WTC11 (cell line): ENCODE measurements at regions not wholly inside any gene's neighbourhood (a gene's known extent, or its start where the extent isn't known, plus 50 kb on each side); places are given as distances from the start of the nearest gene placed in this dataset.

ENCODE experiments used
- ATAC-seq: fragments of 200-7000 bp; cut with Tn5 transposase; 2 replicates; pipeline ENCODE4 v1.10.0; 2021; ENCODE audit warnings: mild to moderate bottlenecking, moderate library complexity
- CTCF ChIA-PET: fragments of 300-600 bp; sonication (Branson Sonifier 250); formaldehyde crosslinking; loops from one replicate; lab custom pipeline; 2021; ENCODE audit warnings: antibody characterized with exemption; lab: Charles Lee
- POLR2A ChIA-PET: fragments of 350-600 bp; sonication (Branson Sonifier 250); formaldehyde crosslinking; loops from one replicate; lab custom pipeline; 2021; ENCODE audit warnings: antibody characterized with exemption; lab: Charles Lee
- DNase-seq: peaks from one replicate; pipeline ENCODE4 v3.0.0; 2021; ENCODE audit warnings: low spot score
- H3K27ac Mint-ChIP-seq: 2 replicates; pipeline ENCODE4 v1.8.0; 2021; ENCODE audit warnings: mixed read lengths
- H3K27me3 Mint-ChIP-seq: 2 replicates; pipeline ENCODE4 v1.8.0; 2021; ENCODE audit warnings: low read depth, mild to moderate bottlenecking, moderate library complexity, mixed read lengths
- H3K36me3 Mint-ChIP-seq: 2 replicates; pipeline ENCODE4 v1.8.0; 2021; ENCODE audit warnings: mixed read lengths
- H3K4me1 Mint-ChIP-seq: 2 replicates; pipeline ENCODE4 v1.8.0; 2022; ENCODE audit warnings: mixed read lengths
- H3K4me3 Mint-ChIP-seq: 2 replicates; pipeline ENCODE4 v1.8.0; 2021; ENCODE audit warnings: mild to moderate bottlenecking, moderate library complexity, mixed read lengths
- H3K9me3 Mint-ChIP-seq: 2 replicates; pipeline ENCODE4 v1.8.0; 2021; ENCODE audit warnings: mixed read lengths
- CBFB ChIP-seq: sonication (generic); formaldehyde crosslinking; IDR thresholded peaks from 2 replicates; pipeline ENCODE4 v1.8.1; 2022; ENCODE audit warnings: mild to moderate bottlenecking, low read depth, missing genetic modification reagents
- FOXJ3 ChIP-seq: sonication (generic); formaldehyde crosslinking; IDR thresholded peaks from 2 replicates; pipeline ENCODE4 v1.9.0; 2021; ENCODE audit warnings: missing genetic modification reagents, mild to moderate bottlenecking, borderline replicate concordance
- FOXK1 ChIP-seq: sonication (generic); formaldehyde crosslinking; IDR thresholded peaks from 2 replicates; pipeline ENCODE4 v1.8.0; 2022; ENCODE audit warnings: mild to moderate bottlenecking, moderate library complexity, missing genetic modification reagents
- FOXP1 ChIP-seq: sonication (generic); formaldehyde crosslinking; IDR thresholded peaks from 2 replicates; pipeline ENCODE4 v1.8.0; 2022; ENCODE audit warnings: missing genetic modification reagents, mild to moderate bottlenecking, moderate library complexity, borderline replicate concordance
- GTF2I ChIP-seq: fragments of 250-450 bp; sonication (Bioruptor Pico); conservative IDR thresholded peaks from 2 replicates; pipeline ENCODE4 v1.4.0; 2021; ENCODE audit warnings: mild to moderate bottlenecking
- HMGA2 ChIP-seq: fragments of 250-450 bp; sonication (Bioruptor Pico); IDR thresholded peaks from 2 replicates; pipeline ENCODE4 v1.4.0; 2021; ENCODE audit warnings: mild to moderate bottlenecking, moderate library complexity
- MXD4 ChIP-seq: fragments of 250-450 bp; sonication (Bioruptor Pico); IDR thresholded peaks from 2 replicates; pipeline ENCODE4 v1.8.0; 2021; ENCODE audit warnings: mild to moderate bottlenecking, moderate library complexity, borderline replicate concordance
- NFE2L1 ChIP-seq: sonication (generic); formaldehyde crosslinking; IDR thresholded peaks from 2 replicates; pipeline ENCODE4 v1.8.1; 2023; ENCODE audit warnings: missing genetic modification reagents
- NFYB ChIP-seq: sonication (generic); formaldehyde crosslinking; conservative IDR thresholded peaks from 2 replicates; pipeline ENCODE4 v1.8.0; 2022; ENCODE audit warnings: low read depth, missing genetic modification reagents
- NR2C2 ChIP-seq: sonication (generic); formaldehyde crosslinking; IDR thresholded peaks from 2 replicates; pipeline ENCODE4 v1.8.0; 2022; ENCODE audit warnings: mild to moderate bottlenecking, missing genetic modification reagents
- NR3C1 ChIP-seq: sonication (generic); formaldehyde crosslinking; conservative IDR thresholded peaks from 2 replicates; pipeline ENCODE4 v1.8.1; 2023; ENCODE audit warnings: low read depth, mild to moderate bottlenecking, missing genetic modification reagents
- PRRX2 ChIP-seq: fragments of 250-450 bp; sonication (Bioruptor Pico); IDR thresholded peaks from 2 replicates; pipeline ENCODE4 v1.8.0; 2021; ENCODE audit warnings: mild to moderate bottlenecking
- TP53 ChIP-seq: sonication (generic); formaldehyde crosslinking; IDR thresholded peaks from 2 replicates; pipeline ENCODE4 v1.8.1; 2023; ENCODE audit warnings: mild to moderate bottlenecking, missing genetic modification reagents
- ZNF138 ChIP-seq: sonication (generic); formaldehyde crosslinking; conservative IDR thresholded peaks from 2 replicates; pipeline ENCODE4 v1.8.1; 2022; ENCODE audit warnings: mild to moderate bottlenecking, moderate library complexity, missing genetic modification reagents
- ZNF416 ChIP-seq: fragments of 250-450 bp; sonication (Bioruptor Pico); IDR thresholded peaks from 2 replicates; pipeline ENCODE4 v1.9.0; 2021; ENCODE audit warnings: mild to moderate bottlenecking, inconsistent platforms
- TF ChIP-seq, protein P1 (sequence below): sonication (generic); formaldehyde crosslinking; IDR thresholded peaks from 2 replicates; pipeline ENCODE4 v1.8.0; 2022; ENCODE audit warnings: mild to moderate bottlenecking, missing genetic modification reagents
- TF ChIP-seq, protein P2 (sequence below): sonication (generic); formaldehyde crosslinking; IDR thresholded peaks from 2 replicates; pipeline ENCODE4 v1.8.1; 2023; ENCODE audit warnings: mild to moderate bottlenecking, missing genetic modification reagents, borderline replicate concordance
- TF ChIP-seq, protein P3 (sequence below): sonication (generic); formaldehyde crosslinking; IDR thresholded peaks from 2 replicates; pipeline ENCODE4 v1.8.1; 2022; ENCODE audit warnings: low read depth, mild to moderate bottlenecking, moderate library complexity, missing genetic modification reagents, borderline replicate concordance
- TF ChIP-seq, protein P4 (sequence below): sonication (generic); formaldehyde crosslinking; IDR thresholded peaks from 2 replicates; pipeline ENCODE4 v1.8.1; 2022; ENCODE audit warnings: mild to moderate bottlenecking, moderate library complexity, missing genetic modification reagents
- TF ChIP-seq, protein P5 (sequence below): fragments of 250-450 bp; sonication (Bioruptor Pico); conservative IDR thresholded peaks from 2 replicates; pipeline ENCODE4 v1.9.0; 2021; ENCODE audit warnings: mild to moderate bottlenecking
- TF ChIP-seq, protein P6 (sequence below): sonication (generic); formaldehyde crosslinking; IDR thresholded peaks from 2 replicates; pipeline ENCODE4 v1.8.1; 2023; ENCODE audit warnings: mild to moderate bottlenecking, missing genetic modification reagents

DNA sequence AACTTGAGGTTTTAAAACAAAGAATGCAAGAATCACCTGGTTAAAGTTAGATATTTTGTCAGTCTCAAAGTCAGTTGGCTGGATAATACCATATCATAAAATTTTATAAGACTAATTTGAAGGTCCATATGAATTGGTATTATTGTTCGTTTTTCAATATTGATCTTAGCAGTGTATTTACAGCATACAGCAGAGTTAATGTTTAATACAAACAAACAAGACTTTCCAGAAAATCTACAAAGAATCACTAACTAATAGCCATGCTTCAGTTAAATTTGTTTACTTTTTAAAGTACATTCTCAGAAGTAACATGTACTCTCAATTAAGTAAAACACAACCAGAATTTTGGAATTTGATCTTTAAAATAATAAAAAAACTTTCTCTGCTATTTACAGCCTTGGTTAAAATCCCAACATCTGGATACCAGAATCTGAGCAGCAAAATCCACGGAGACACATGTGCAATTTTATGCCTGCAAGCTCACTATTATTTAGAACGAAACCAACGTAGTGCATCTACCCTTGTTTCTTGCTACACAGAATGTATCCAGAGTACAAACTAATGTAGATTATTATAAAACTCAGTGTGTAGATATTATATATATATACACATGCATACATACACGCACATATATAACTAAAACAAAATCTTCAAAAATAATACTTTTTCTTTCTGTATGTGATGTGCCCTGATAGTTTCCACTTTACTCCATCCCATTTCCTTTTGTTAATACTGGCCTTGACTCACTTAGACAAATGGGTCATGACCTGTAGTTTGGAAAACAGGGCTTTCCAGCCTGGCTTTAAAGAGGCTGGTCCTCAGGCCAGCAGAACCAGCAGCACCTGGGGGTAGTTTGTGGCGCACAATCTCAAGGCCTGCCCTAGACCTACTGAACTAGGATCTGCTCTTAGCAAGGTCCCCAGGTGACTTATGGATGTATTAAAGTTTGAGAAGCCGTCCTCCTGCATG, 63.6 kb upstream of the ERG start:
- Mint-ChIP-seq H3K4me3 (no peak overlapping the region), H3K9me3 (peaks cover 5% of the 10 kb centered on the region), H3K27ac (no peak overlapping the region), H3K27me3 (no peaks in the 10 kb centered on the region), H3K36me3 (no peaks in the 10 kb centered on the region), H3K4me1 (peaks cover 18% of the 10 kb centered on the region)
- TF ChIP-seq HMGA2 (CRISPR knock-in tag) (no peak), TP53 (CRISPR knock-in tag) (no peak), NR3C1 (CRISPR knock-in tag) (no peak), FOXJ3 (CRISPR knock-in tag) (no peak), ZNF138 (CRISPR knock-in tag) (no peak), FOXK1 (CRISPR knock-in tag) (no peak), GTF2I (CRISPR knock-in tag) (no peak), ZNF416 (CRISPR knock-in tag) (no peak)
- TF ChIP-seq, protein P1, sequence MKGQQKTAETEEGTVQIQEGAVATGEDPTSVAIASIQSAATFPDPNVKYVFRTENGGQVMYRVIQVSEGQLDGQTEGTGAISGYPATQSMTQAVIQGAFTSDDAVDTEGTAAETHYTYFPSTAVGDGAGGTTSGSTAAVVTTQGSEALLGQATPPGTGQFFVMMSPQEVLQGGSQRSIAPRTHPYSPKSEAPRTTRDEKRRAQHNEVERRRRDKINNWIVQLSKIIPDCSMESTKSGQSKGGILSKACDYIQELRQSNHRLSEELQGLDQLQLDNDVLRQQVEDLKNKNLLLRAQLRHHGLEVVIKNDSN (CRISPR knock-in tag), result no peak
- TF ChIP-seq, protein P2, sequence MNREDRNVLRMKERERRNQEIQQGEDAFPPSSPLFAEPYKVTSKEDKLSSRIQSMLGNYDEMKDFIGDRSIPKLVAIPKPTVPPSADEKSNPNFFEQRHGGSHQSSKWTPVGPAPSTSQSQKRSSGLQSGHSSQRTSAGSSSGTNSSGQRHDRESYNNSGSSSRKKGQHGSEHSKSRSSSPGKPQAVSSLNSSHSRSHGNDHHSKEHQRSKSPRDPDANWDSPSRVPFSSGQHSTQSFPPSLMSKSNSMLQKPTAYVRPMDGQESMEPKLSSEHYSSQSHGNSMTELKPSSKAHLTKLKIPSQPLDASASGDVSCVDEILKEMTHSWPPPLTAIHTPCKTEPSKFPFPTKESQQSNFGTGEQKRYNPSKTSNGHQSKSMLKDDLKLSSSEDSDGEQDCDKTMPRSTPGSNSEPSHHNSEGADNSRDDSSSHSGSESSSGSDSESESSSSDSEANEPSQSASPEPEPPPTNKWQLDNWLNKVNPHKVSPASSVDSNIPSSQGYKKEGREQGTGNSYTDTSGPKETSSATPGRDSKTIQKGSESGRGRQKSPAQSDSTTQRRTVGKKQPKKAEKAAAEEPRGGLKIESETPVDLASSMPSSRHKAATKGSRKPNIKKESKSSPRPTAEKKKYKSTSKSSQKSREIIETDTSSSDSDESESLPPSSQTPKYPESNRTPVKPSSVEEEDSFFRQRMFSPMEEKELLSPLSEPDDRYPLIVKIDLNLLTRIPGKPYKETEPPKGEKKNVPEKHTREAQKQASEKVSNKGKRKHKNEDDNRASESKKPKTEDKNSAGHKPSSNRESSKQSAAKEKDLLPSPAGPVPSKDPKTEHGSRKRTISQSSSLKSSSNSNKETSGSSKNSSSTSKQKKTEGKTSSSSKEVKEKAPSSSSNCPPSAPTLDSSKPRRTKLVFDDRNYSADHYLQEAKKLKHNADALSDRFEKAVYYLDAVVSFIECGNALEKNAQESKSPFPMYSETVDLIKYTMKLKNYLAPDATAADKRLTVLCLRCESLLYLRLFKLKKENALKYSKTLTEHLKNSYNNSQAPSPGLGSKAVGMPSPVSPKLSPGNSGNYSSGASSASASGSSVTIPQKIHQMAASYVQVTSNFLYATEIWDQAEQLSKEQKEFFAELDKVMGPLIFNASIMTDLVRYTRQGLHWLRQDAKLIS (CRISPR knock-in tag), result no peak
- TF ChIP-seq, protein P3, sequence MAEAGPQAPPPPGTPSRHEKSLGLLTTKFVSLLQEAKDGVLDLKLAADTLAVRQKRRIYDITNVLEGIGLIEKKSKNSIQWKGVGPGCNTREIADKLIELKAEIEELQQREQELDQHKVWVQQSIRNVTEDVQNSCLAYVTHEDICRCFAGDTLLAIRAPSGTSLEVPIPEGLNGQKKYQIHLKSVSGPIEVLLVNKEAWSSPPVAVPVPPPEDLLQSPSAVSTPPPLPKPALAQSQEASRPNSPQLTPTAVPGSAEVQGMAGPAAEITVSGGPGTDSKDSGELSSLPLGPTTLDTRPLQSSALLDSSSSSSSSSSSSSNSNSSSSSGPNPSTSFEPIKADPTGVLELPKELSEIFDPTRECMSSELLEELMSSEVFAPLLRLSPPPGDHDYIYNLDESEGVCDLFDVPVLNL (CRISPR knock-in tag), result no peak
- ChIA-PET CTCF (no interaction called here), POLR2A (no interaction called here)
- ATAC-seq (no peak), DNase-seq (no peak)

DNA sequence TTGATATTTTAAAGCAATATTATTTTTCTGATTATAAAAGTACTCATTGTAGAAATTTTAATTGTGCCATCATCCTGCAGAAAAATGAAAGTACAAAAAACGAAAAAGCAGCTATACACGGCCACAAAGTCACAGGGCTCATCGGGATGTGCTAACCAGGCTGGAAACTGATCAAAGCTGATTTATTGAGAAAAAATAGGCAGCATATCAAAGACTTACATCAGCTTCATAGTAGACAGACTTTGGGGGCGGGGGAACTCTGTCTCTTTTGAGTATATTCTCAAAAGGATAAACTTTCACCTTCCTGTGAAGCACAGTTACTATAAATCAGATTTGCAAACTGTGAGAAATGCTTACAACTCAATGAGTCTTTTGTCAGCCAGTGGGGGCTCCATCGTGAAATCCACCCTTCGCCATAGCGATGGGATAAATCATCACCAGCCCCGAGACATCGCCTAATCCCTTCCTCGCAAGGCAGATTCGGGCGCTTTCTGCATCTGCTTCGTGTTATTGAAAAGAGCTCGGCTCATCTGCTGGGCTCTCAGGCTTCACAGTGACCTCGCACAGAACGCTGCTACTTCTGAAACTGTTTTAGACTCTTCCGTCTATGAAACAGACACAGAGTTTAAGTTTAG, 69.2 kb upstream of the ERG start:
- H3K4me1 Mint-ChIP-seq, result peaks cover 16% of the 10 kb centered on the region
- POLR2A ChIA-PET, result no interaction called here
- TF ChIP-seq, protein P4, sequence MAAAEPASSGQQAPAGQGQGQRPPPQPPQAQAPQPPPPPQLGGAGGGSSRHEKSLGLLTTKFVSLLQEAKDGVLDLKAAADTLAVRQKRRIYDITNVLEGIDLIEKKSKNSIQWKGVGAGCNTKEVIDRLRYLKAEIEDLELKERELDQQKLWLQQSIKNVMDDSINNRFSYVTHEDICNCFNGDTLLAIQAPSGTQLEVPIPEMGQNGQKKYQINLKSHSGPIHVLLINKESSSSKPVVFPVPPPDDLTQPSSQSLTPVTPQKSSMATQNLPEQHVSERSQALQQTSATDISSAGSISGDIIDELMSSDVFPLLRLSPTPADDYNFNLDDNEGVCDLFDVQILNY (CRISPR knock-in tag), result no peak
- no peak for TF ChIP-seq NFYB (CRISPR knock-in tag)
- no peak for TF ChIP-seq FOXK1 (CRISPR knock-in tag)
- no peak for TF ChIP-seq PRRX2
- TF ChIP-seq CBFB, result no peak
- TF ChIP-seq, protein P1 (CRISPR knock-in tag), result no peak
- no peak for TF ChIP-seq NFE2L1 (CRISPR knock-in tag)
- no peak for TF ChIP-seq FOXP1
- no peak for TF ChIP-seq HMGA2 (CRISPR knock-in tag)
- TF ChIP-seq MXD4 (CRISPR knock-in tag), result no peak
- TF ChIP-seq, protein P5, sequence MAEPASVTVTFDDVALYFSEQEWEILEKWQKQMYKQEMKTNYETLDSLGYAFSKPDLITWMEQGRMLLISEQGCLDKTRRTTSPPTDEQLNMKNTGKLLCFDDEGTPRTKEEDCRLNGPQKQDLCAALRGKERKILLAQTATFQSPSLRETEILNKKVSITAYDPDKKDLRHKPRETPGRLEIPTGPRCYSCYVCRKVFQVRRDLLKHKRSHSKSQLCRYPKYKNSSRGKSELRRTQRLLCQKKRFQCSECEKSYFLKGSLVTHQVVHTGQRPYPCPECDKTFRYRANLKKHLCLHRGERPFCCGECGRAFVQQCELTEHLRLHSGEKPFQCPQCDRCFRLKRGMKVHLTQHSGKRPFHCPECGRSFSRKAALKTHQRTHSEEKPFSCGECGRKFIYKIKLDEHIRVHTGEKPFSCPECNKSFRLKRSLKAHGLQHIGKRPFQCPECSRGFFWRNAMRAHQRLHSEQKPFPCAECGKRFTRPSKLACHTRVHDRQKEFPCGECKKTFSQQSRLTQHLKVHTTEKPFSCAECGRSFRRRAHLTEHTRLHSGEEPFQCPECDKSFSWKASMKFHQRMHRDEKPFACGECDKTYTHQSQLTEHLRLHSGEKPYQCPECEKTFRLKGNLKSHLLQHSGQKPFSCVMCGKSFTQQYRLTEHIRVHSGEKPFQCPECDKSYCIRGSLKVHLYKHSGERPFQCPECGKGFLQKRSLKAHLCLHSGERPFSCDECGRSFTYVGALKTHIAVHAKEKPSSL (CRISPR knock-in tag), result no peak
- TF ChIP-seq, protein P6, sequence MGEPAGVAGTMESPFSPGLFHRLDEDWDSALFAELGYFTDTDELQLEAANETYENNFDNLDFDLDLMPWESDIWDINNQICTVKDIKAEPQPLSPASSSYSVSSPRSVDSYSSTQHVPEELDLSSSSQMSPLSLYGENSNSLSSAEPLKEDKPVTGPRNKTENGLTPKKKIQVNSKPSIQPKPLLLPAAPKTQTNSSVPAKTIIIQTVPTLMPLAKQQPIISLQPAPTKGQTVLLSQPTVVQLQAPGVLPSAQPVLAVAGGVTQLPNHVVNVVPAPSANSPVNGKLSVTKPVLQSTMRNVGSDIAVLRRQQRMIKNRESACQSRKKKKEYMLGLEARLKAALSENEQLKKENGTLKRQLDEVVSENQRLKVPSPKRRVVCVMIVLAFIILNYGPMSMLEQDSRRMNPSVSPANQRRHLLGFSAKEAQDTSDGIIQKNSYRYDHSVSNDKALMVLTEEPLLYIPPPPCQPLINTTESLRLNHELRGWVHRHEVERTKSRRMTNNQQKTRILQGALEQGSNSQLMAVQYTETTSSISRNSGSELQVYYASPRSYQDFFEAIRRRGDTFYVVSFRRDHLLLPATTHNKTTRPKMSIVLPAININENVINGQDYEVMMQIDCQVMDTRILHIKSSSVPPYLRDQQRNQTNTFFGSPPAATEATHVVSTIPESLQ, result no peak
- no peak for TF ChIP-seq NR2C2

More for the DNA sequence above, 69.2 kb upstream of the ERG start:
- Mint-ChIP-seq H3K27me3 (no peaks in the 10 kb centered on the region), H3K27ac (no peak overlapping the region), H3K9me3 (peaks cover 11% of the 10 kb centered on the region), H3K36me3 (no peaks in the 10 kb centered on the region), H3K4me3 (no peak overlapping the region)
- ATAC-seq (peak; percentile 34; the same call in 1 of the 2 replicates), DNase-seq (no peak)
- CTCF ChIA-PET, result interaction anchor here (0.6 to 1.5 kb wide), 5 partner anchors 8 to 1498 kb away, joined by 3 to 4 read pairs (median 3); no protein-coding TSS in a partner anchor
